SU-DHL-6 (cell line): ENCODE measurements at regions not wholly inside any gene's neighbourhood (a gene's known extent, or its start where the extent isn't known, plus 50 kb on each side); places are given as distances from the start of the nearest gene placed in this dataset.

Experiments used
- H2AFZ ChIP-seq: fragments of 200-600 bp; sonication (generic); 2 replicates; pipeline ENCODE4 v1.6.1; 2014; ENCODE audit warnings: low read depth, mild to moderate bottlenecking, moderate library complexity, mixed read lengths, antibody characterized with exemption, low read length; ENCODE audit not compliant: severe bottlenecking
- H3F3A ChIP-seq: fragments of 200-600 bp; shearing (Covaris generic); 2 replicates; pipeline ENCODE4 v1.6.0; 2016; ENCODE audit warnings: antibody characterized with exemption, mild to moderate bottlenecking; ENCODE audit not compliant: insufficient read depth
- H3K27ac ChIP-seq: fragments of 200-600 bp; sonication (generic); 2 replicates; pipeline ENCODE4 v1.5.1; 2016; ENCODE audit warnings: low read depth, mild to moderate bottlenecking, low read length, moderate library complexity, mixed read lengths
- H3K27me3 ChIP-seq: fragments of 200-600 bp; sonication (generic), shearing (Covaris generic); 2 replicates; pipeline ENCODE4 v1.6.0; 2014; ENCODE audit warnings: mild to moderate bottlenecking, low read length
- H3K36me3 ChIP-seq: fragments of 200-600 bp; sonication (generic); 2 replicates; pipeline ENCODE4 v1.6.1; 2014; ENCODE audit warnings: mild to moderate bottlenecking, low read length, mixed read lengths
- H3K4me2 ChIP-seq: fragments of 300-600, 200-600 bp; shearing (Covaris generic), sonication (generic); 2 replicates; pipeline ENCODE4 v1.6.0; 2014; ENCODE audit warnings: low read length, low read depth, mild to moderate bottlenecking; ENCODE audit not compliant: poor library complexity, severe bottlenecking
- H3K4me3 ChIP-seq: fragments of 200-600 bp; sonication (generic); 2 replicates; pipeline ENCODE4 v1.5.1; 2014; ENCODE audit warnings: antibody characterized with exemption, low read length, mild to moderate bottlenecking, mixed read lengths; ENCODE audit not compliant: insufficient read depth, poor library complexity, severe bottlenecking
- H3K79me2 ChIP-seq: fragments of 200-600 bp; sonication (generic); 2 replicates; pipeline ENCODE4 v1.6.1; 2014; ENCODE audit warnings: mild to moderate bottlenecking, low read length, moderate library complexity; ENCODE audit not compliant: insufficient read depth
- H3K9ac ChIP-seq: fragments of 200-600 bp; sonication (generic); 2 replicates; pipeline ENCODE4 v1.7.0; 2014; ENCODE audit warnings: mild to moderate bottlenecking, low read length
- H3K9me2 ChIP-seq: fragments of 200-600 bp; sonication (generic); replicated peaks from 2 replicates; pipeline ENCODE4 v1.6.1; 2014; ENCODE audit warnings: low read length; ENCODE audit not compliant: insufficient read depth
- H3K9me3 ChIP-seq: fragments of 200-600 bp; sonication (generic); 2 replicates; pipeline ENCODE4 v1.6.1; 2014; ENCODE audit warnings: low read length, mixed read lengths; ENCODE audit not compliant: insufficient read depth
- H4K20me1 ChIP-seq: fragments of 200-600 bp; sonication (generic); 2 replicates; pipeline ENCODE4 v1.6.1; 2014; ENCODE audit warnings: low read depth, mild to moderate bottlenecking, antibody characterized with exemption, low read length, moderate library complexity, mixed read lengths
- CTCF ChIP-seq: fragments of 200-600 bp; sonication (generic); IDR thresholded peaks from one replicate; pipeline ENCODE4 v1.5.1; 2017; ENCODE audit warnings: antibody characterized with exemption, mild to moderate bottlenecking, low read length, moderate library complexity; ENCODE audit not compliant: insufficient read depth, poor library complexity, severe bottlenecking
- EZH2phosphoT487 ChIP-seq: fragments of 200-600 bp; sonication (generic), shearing (Covaris generic); conservative IDR thresholded peaks from 2 replicates; pipeline ENCODE4 v1.6.1; 2018; ENCODE audit warnings: mild to moderate bottlenecking, antibody characterized with exemption, low read length, moderate library complexity, mixed read lengths

GRCh38 chr5:61784341-61784740, 452.3 kb downstream of the ZSWIM6 start:
- Histone ChIP-seq H3K4me2 (no peak overlapping the region), H3K79me2 (no peaks in the 10 kb centered on the region), H3K27me3 (no peaks in the 10 kb centered on the region), H3K36me3 (no peaks in the 10 kb centered on the region), H3K27ac (no peak overlapping the region), H3K9me2 (no peaks in the 10 kb centered on the region), H2AFZ (no peak overlapping the region), H4K20me1 (no peaks in the 10 kb centered on the region), H3K9ac (no peak overlapping the region), H3F3A (no peaks in the 10 kb centered on the region), H3K4me3 (no peak overlapping the region), H3K9me3 (no peaks in the 10 kb centered on the region)
- TF ChIP-seq CTCF (no peak), EZH2phosphoT487 (no peak)

- no peaks in the 10 kb centered on the region for H3F3A ChIP-seq
- no peaks in the 10 kb centered on the region for H3K27me3 ChIP-seq
- TF ChIP-seq CTCF (no peak), EZH2phosphoT487 (no peak)
- H3K9me3 ChIP-seq: no peaks in the 10 kb centered on the region
- H3K27ac ChIP-seq: no peak overlapping the region
- H3K4me2 ChIP-seq: no peak overlapping the region
- no peak overlapping the region for H2AFZ ChIP-seq
- H3K9ac ChIP-seq: no peak overlapping the region
- H3K9me2 ChIP-seq: no peaks in the 10 kb centered on the region
- no peaks in the 10 kb centered on the region for H3K36me3 ChIP-seq
- H3K4me3 ChIP-seq: no peak overlapping the region
- no peaks in the 10 kb centered on the region for H3K79me2 ChIP-seq
- H4K20me1 ChIP-seq: no peaks in the 10 kb centered on the region
These were observed 456.5 kb downstream of the ZSWIM6 start for GRCh38 chr5:61788548-61788947.

- no peak overlapping the region for H2AFZ ChIP-seq
- H3K4me2 ChIP-seq: no peak overlapping the region
- no peak overlapping the region for H3K27ac ChIP-seq
These were observed 457.9 kb downstream of the ZSWIM6 start for GRCh38 chr5:61790007-61790406.

More at GRCh38 chr5:61790007-61790406, 457.9 kb downstream of the ZSWIM6 start:
- Histone ChIP-seq H3F3A (no peaks in the 10 kb centered on the region), H3K36me3 (no peaks in the 10 kb centered on the region), H4K20me1 (no peaks in the 10 kb centered on the region), H3K9me2 (no peaks in the 10 kb centered on the region), H3K27me3 (no peaks in the 10 kb centered on the region), H3K4me3 (no peak overlapping the region), H3K9ac (no peak overlapping the region), H3K9me3 (no peaks in the 10 kb centered on the region), H3K79me2 (no peaks in the 10 kb centered on the region)
- TF ChIP-seq CTCF: no peak
- TF ChIP-seq EZH2phosphoT487: no peak
